ENCODE measurements at regions not wholly inside any gene's neighbourhood (a gene's known extent, or its start where the extent isn't known, plus 50 kb on each side); places are given as distances from the start of the nearest gene placed in this dataset.

DNA sequence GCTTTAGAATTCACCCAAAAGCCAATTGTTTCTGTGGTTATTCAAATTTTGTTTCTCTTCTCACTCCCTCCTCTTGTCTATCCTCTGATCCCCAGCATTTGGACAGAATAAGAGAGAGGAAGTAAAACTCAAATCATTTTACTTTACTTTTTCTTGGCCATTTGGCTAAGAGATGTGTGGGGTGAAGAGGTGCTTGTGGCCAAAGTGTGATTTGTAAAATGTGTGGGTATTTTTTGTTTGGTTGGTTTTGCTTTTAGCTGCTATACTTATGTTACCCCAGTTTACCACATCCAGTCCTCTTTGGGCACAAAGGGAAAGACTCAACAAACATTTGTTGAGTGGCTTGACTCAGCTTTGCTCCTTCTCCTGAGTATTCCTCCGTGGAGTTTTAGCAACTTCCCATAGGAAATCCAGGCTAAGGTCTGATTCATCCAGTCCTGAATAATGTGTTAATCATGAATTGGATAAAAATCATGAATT lies 109.1 kb upstream of the CYP1B1 start:
- TF ChIP-seq, protein P1, sequence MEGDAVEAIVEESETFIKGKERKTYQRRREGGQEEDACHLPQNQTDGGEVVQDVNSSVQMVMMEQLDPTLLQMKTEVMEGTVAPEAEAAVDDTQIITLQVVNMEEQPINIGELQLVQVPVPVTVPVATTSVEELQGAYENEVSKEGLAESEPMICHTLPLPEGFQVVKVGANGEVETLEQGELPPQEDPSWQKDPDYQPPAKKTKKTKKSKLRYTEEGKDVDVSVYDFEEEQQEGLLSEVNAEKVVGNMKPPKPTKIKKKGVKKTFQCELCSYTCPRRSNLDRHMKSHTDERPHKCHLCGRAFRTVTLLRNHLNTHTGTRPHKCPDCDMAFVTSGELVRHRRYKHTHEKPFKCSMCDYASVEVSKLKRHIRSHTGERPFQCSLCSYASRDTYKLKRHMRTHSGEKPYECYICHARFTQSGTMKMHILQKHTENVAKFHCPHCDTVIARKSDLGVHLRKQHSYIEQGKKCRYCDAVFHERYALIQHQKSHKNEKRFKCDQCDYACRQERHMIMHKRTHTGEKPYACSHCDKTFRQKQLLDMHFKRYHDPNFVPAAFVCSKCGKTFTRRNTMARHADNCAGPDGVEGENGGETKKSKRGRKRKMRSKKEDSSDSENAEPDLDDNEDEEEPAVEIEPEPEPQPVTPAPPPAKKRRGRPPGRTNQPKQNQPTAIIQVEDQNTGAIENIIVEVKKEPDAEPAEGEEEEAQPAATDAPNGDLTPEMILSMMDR (IDR thresholded peaks at IDR 0.05; ENCODE audit: low read length, missing control alignments), result no peak
- DNase-seq (ENCODE audit: low read depth), result peak; percentile 55
- H3K4me3 ChIP-seq (replicated peaks; ENCODE audit: low read depth, low read length), result no peak overlapping the region

DNA sequence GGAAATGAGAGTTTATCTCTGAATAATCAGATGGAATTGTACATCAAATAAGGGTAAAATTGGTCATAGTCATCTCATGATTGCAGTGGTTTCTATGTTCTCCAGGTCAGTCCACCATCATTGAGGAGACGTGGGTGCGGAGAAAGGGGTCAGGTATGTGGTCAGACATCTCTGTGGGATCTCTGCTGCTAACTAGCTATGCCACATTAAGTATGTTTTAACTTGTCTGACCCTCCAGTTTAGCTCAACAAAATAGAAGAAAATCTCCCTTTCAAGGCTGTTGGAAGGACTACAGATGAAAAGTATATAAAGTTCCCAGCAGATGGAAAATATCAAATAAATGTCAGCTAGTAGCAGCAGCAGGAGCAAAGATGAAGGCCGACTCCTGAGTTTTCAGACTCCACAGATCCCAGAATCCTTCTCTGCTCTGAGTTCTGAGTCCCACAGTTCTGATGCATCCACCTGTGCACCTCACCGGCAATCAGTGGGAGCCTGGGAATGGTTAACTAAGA lies 106.6 kb upstream of the CYP1B1 start:
- TF ChIP-seq, protein P1 (IDR thresholded peaks at IDR 0.05; ENCODE audit: low read length, missing control alignments), result no peak
- no peak for DNase-seq (ENCODE audit: low read depth)

DNA sequence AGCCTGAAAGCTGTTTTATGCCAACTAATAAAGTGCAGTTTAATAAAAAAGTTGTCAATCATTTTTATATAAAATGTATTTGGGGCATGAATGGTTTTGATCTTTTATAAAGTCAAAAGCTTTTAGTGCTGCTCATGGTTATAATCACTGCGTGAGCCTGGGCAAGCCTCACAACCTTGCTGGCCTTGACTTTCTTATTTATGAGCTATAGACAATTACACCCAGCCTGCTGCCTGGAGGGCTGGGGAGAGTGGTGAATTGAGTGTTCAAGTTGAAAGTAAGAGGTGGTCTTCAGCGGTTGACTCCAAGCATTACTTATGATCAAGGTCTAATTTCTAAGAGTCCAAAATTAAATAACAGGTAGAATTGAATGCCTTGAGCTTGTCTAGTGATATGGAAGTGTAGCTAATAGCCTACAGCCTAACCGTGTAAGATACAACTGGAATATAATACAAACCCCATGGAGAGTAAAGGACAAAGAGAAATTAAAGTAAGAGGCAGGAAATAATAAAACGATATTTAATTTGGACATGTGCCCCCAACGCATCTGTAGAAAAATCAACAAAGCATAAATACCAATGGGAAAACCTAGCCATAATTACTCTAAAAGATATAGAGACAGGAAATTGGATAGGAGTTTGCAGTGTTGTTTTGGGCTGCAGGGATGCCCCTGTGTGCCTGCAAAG lies 106.0 kb upstream of the CYP1B1 start:
- TF ChIP-seq, protein P1 (IDR thresholded peaks at IDR 0.05; ENCODE audit: low read length, missing control alignments), result no peak
- no peak overlapping the region for H3K4me3 ChIP-seq (replicated peaks; ENCODE audit: low read depth, low read length)
- no peak for DNase-seq (ENCODE audit: low read depth)

More for the DNA sequence above, 106.6 kb upstream of the CYP1B1 start:
- no peak overlapping the region for H3K4me3 ChIP-seq (replicated peaks; ENCODE audit: low read depth, low read length)

DNA sequence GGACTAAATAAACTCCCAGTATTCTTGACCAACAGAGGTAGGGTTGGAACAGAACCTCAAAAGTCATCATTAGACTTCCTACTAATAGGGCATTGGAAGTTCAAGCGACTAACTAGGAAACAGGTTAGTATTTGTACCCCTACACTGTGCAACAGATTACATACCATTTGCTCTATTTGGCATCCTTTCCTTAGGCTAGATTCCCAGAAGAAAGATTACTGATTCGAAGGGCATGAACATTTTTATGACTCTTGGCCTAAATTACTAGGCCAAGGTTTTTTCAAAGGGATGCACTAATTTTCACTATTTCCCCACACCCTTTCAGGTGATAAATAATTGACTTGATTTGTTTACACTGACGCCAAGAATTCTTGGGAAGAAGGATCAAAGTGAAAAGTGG lies 104.8 kb upstream of the CYP1B1 start:
- DNase-seq (ENCODE audit: low read depth), result no peak

DNA sequence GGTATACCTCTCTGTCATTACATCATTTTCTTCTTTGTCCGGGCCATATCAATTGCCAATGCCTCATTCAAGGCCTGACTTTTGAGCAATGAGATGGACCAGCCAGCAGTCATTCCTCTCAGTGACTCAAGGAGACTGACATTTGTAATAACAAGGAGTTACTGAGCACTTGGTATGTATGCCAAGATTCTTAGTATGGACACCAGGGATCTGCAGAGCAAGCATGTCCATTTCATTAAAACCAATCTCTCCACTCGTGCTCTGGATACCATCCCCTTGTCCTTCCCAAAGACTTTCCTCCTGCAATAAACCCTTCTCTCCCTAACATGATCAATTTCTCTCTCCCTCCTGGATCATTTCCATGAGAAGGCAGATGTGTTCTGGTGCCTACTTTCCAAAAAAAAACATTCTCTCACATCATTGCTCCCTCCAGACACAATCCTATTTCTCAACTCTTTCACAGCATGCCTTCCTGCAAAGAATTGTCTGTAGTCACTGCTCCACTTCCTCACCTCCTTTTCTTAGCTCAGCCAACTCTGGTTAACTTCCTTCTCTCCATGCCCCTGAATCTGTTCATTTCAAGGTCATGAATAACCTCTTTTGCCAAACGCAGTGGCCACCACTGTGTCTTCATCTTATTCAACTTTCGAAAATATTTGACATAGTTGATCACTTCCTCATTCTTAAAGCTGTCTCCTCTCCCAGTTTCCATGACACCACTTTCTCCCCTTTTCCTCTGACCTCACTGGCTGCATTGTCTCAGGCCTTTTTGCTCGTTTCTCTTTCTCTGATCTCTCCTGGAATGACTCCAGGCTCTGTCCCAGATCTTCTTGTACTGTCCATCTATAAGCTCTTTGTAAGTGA lies 102.8 kb upstream of the CYP1B1 start:
- H3K4me3 ChIP-seq (replicated peaks; ENCODE audit: low read depth, low read length), result no peak overlapping the region
- peak; percentile 97 for DNase-seq (ENCODE audit: low read depth)

More for the DNA sequence above, 104.8 kb upstream of the CYP1B1 start:
- H3K4me3 ChIP-seq (replicated peaks; ENCODE audit: low read depth, low read length), result no peak overlapping the region
- TF ChIP-seq, protein P1 (IDR thresholded peaks at IDR 0.05; ENCODE audit: low read length, missing control alignments), result no peak

DNA sequence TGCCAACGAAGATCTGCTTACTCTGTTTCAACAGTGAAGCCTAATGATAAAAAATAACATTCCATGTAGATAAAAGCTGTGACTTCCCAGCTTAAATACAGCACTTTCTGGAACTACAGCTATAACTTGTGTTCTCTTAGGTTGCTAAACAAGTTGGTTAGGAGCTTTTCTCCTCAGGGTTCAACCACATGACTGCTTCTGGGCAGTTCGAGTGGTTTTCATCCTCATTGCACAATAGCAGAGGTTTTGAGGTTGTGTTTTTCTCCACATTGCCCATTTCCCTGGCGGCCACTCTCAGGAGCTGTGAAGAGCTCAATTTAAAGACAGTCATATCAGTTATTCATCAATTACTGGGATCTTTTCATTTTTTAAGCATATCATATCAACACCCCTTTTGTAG lies 102.2 kb upstream of the CYP1B1 start:
- DNase-seq (ENCODE audit: low read depth), result peak; percentile 83
- H3K4me3 ChIP-seq (replicated peaks; ENCODE audit: low read depth, low read length), result no peak overlapping the region
- TF ChIP-seq, protein P1 (IDR thresholded peaks at IDR 0.05; ENCODE audit: low read length, missing control alignments), result no peak

More for the DNA sequence above, 102.8 kb upstream of the CYP1B1 start:
- TF ChIP-seq, protein P1 (IDR thresholded peaks at IDR 0.05; ENCODE audit: low read length, missing control alignments), result no peak
